Aorta (tissue), 5 donors: ENCODE measurements at regions not wholly inside any gene's neighbourhood (a gene's known extent, or its start where the extent isn't known, plus 50 kb on each side); places are given as distances from the start of the nearest gene placed in this dataset.

Experiments
- ATAC-seq: fragments of 200-7000 bp; cut with Tn5 transposase; one replicate; pipeline ENCODE4 v1.9.1; 2022; ENCODE audit warnings: moderate library complexity; ENCODE audit not compliant: low FRiP score
- DNase-seq, 2 donors: peaks; one replicate each; pipeline ENCODE4 v3.0.0-alpha.2; 2020
- H3K27ac ChIP-seq, 2 donors: one replicate each; pipeline ENCODE4 v1.5.1; 2013; ENCODE audit warnings: low read length in 2 of 2, mild to moderate bottlenecking in 2 of 2, moderate library complexity in 2 of 2, control low read depth in 1 of 2, inconsistent platforms in 1 of 2, low read depth in 1 of 2
- H3K27me3 ChIP-seq, 2 donors: one replicate each; pipeline ENCODE4 v1.6.1; 2013; ENCODE audit warnings: control low read depth in 1 of 2, low read length in 1 of 2, mild to moderate bottlenecking in 1 of 2, moderate library complexity in 1 of 2; ENCODE audit not compliant: insufficient read depth in 2 of 2, control insufficient read depth in 1 of 2
- H3K36me3 ChIP-seq, 2 donors: one replicate each; pipeline ENCODE4 v1.6.1; 2013; ENCODE audit warnings: control low read depth in 1 of 2, low read length in 1 of 2, mild to moderate bottlenecking in 1 of 2; ENCODE audit not compliant: insufficient read depth in 2 of 2, control insufficient read depth in 1 of 2
- H3K4me1 ChIP-seq, 2 donors: one replicate each; pipeline ENCODE4 v1.6.1; 2013; ENCODE audit warnings: low read length in 2 of 2, control low read depth in 1 of 2, mild to moderate bottlenecking in 1 of 2, moderate library complexity in 1 of 2; ENCODE audit not compliant: insufficient read depth in 2 of 2, control insufficient read depth in 1 of 2
- H3K4me3 ChIP-seq, 2 donors: one replicate each; pipeline ENCODE4 v1.5.1; 2013; ENCODE audit warnings: low read length in 2 of 2, control low read depth in 1 of 2, mild to moderate bottlenecking in 1 of 2
- H3K9me3 ChIP-seq: one replicate; pipeline ENCODE4 v1.6.1; 2013; ENCODE audit warnings: mild to moderate bottlenecking, low read length; ENCODE audit not compliant: control insufficient read depth
- WGBS, 2 donors: extraction: QIAGEN DNeasy Blood & Tissue Kit; methylation state at CpG; one replicate each; pipeline ENCODE4 v1.1.7; 2013; 5-methylcytosine and 5-hydroxymethylcytosine counted together
- intact Hi-C, 2 donors: fragments of 100-400 bp; cut with DNase I; formaldehyde crosslinking; loops; one replicate each; pipeline versions ENCODE4 v1.14.2 to v1.15.0; 2022
- donor health status: healthy with polysubstance abuse.
- donor health status: Bipolar disorder and iron deficiency.
- donor health status: DM: no; HTN: no; CAD: no.
- donor health status: DM: no; HTN: no; CAD: no.
- donor health status: DM: yes; HTN: yes; CAD: no.

- Histone ChIP-seq H3K4me1 (no peaks in the 10 kb centered on the region), H3K27me3 (no peaks in the 10 kb centered on the region), H3K27ac (no peak overlapping the region), H3K36me3 (no peaks in the 10 kb centered on the region), H3K4me3 (no peak overlapping the region), H3K9me3 (no peaks in the 10 kb centered on the region)
- intact Hi-C loops, result no loop called here
- DNase-seq, result no peak
- ATAC-seq, result no peak
- 67 to 78% methylated on average over 4 of the region's 4 CpGs for WGBS, 2 donors
Measured at GRCh38 chr3:180177255-180177654, 140.5 kb upstream of the PEX5L start.

GRCh38 chr3:180179562-180179961 lies 142.8 kb upstream of the PEX5L start:
- Histone ChIP-seq H3K27ac (no peak overlapping the region), H3K4me3 (no peak overlapping the region), H3K4me1 (no peaks in the 10 kb centered on the region), H3K36me3 (no peaks in the 10 kb centered on the region), H3K27me3 (no peaks in the 10 kb centered on the region), H3K9me3 (no peaks in the 10 kb centered on the region)
- ATAC-seq (no peak), DNase-seq (no peak)
- WGBS, 2 donors, result 70% methylated on average over 2 of the region's 2 CpGs
- intact Hi-C loops, result no loop called here

GRCh38 chr3:180180795-180181194 lies 144.1 kb upstream of the PEX5L start:
- no peak for DNase-seq
- H3K9me3 ChIP-seq, result no peaks in the 10 kb centered on the region
- H3K36me3 ChIP-seq, result no peaks in the 10 kb centered on the region
- H3K4me3 ChIP-seq, result no peak overlapping the region
- H3K4me1 ChIP-seq, result no peaks in the 10 kb centered on the region
- no peaks in the 10 kb centered on the region for H3K27me3 ChIP-seq
- WGBS, 2 donors, result 56 to 72% methylated on average over 3 of the region's 3 CpGs
- intact Hi-C loops, result no loop called here
- H3K27ac ChIP-seq, result no peak overlapping the region
- ATAC-seq, result no peak

- Histone ChIP-seq H3K9me3 (no peaks in the 10 kb centered on the region), H3K36me3 (no peaks in the 10 kb centered on the region), H3K4me3 (no peak overlapping the region), H3K4me1 (no peaks in the 10 kb centered on the region), H3K27ac (no peak overlapping the region), H3K27me3 (no peaks in the 10 kb centered on the region)
- ATAC-seq (no peak), DNase-seq (no peak)
- intact Hi-C loops, result no loop called here
Measured at GRCh38 chr3:180181387-180181786, 144.7 kb upstream of the PEX5L start.

GRCh38 chr3:180183346-180183745 lies 146.6 kb upstream of the PEX5L start:
- no peaks in the 10 kb centered on the region for H3K36me3 ChIP-seq
- no peak overlapping the region for H3K4me3 ChIP-seq
- 45 to 52% methylated on average over 3 of the region's 3 CpGs for WGBS, 2 donors
- DNase-seq (no peak), ATAC-seq (no peak)
- H3K27ac ChIP-seq, result no peak overlapping the region
- H3K4me1 ChIP-seq, result no peaks in the 10 kb centered on the region
- intact Hi-C loops, result no loop called here
- no peaks in the 10 kb centered on the region for H3K27me3 ChIP-seq
- no peaks in the 10 kb centered on the region for H3K9me3 ChIP-seq

- intact Hi-C loops, result no loop called here
Measured at GRCh38 chr3:180184816-180185215, 148.1 kb upstream of the PEX5L start.

GRCh38 chr3:180185650-180186049 lies 148.9 kb upstream of the PEX5L start:
- Histone ChIP-seq H3K9me3 (no peaks in the 10 kb centered on the region), H3K4me3 (no peak overlapping the region), H3K27me3 (no peaks in the 10 kb centered on the region), H3K27ac (no peak overlapping the region), H3K36me3 (no peaks in the 10 kb centered on the region), H3K4me1 (no peaks in the 10 kb centered on the region)
- ATAC-seq (no peak), DNase-seq (no peak)
- WGBS, 2 donors, result 87 to 96% methylated on average over 2 of the region's 2 CpGs
- intact Hi-C loops, result no loop called here

More at GRCh38 chr3:180184816-180185215, 148.1 kb upstream of the PEX5L start:
- DNase-seq, result no peak
- Histone ChIP-seq H3K4me3 (no peak overlapping the region), H3K36me3 (no peaks in the 10 kb centered on the region), H3K27ac (no peak overlapping the region), H3K9me3 (no peaks in the 10 kb centered on the region), H3K4me1 (no peaks in the 10 kb centered on the region), H3K27me3 (no peaks in the 10 kb centered on the region)
- no peak for ATAC-seq
- WGBS, 2 donors, result 66 to 72% methylated on average over 2 of the region's 2 CpGs

- Histone ChIP-seq H3K4me1 (no peaks in the 10 kb centered on the region), H3K4me3 (no peak overlapping the region), H3K36me3 (no peaks in the 10 kb centered on the region), H3K27me3 (no peaks in the 10 kb centered on the region), H3K27ac (no peak overlapping the region), H3K9me3 (no peaks in the 10 kb centered on the region)
- no peak for ATAC-seq
- 28 to 73% methylated on average over 2 of the region's 2 CpGs for whole genome bisulfite sequencing, 2 donors
- intact Hi-C loops, result no loop called here
- DNase-seq, result no peak
Measured at GRCh38 chr3:180188512-180189309, 152.0 kb upstream of the PEX5L start.

GRCh38 chr3:180189310-180189648 lies 152.5 kb upstream of the PEX5L start:
- WGBS, 2 donors, result 78 to 82% methylated on average over 3 of the region's 3 CpGs
- no peaks in the 10 kb centered on the region for H3K4me1 ChIP-seq
- DNase-seq (no peak), ATAC-seq (no peak)
- no peak overlapping the region for H3K4me3 ChIP-seq
- H3K36me3 ChIP-seq, result no peaks in the 10 kb centered on the region
- intact Hi-C loops, result no loop called here
- no peak overlapping the region for H3K27ac ChIP-seq
- H3K27me3 ChIP-seq, result no peaks in the 10 kb centered on the region
- no peaks in the 10 kb centered on the region for H3K9me3 ChIP-seq
